ENCODE measurements at regions not wholly inside any gene's neighbourhood (a gene's known extent, or its start where the extent isn't known, plus 50 kb on each side); places are given as distances from the start of the nearest gene placed in this dataset.

- Histone ChIP-seq H3K27ac (ENCODE audit: low read length) (no peak overlapping the region), H3K36me3 (ENCODE audit: control insufficient read depth in 2 of 2, extremely low read depth in 1 of 2, insufficient read depth in 1 of 2, low read length in 1 of 2) (no peaks in the 10 kb centered on the region), H3K4me3 (ENCODE audit: control insufficient read depth in 1 of 2, extremely low read depth in 1 of 2, low read length in 1 of 2) (no peak overlapping the region), H3K4me1 (ENCODE audit: control insufficient read depth in 1 of 2, extremely low read depth in 1 of 2, insufficient read depth in 2 of 2, low read length in 2 of 2) (no peaks in the 10 kb centered on the region), H3K27me3 (replicated peaks in 1 of 2; ENCODE audit: control insufficient read depth in 2 of 2, extremely low read depth in 1 of 2, insufficient read depth in 2 of 2, low read length in 1 of 2) (no peaks in the 10 kb centered on the region), H3K9me3 (peaks cover 2% of the 10 kb centered on the region)
- ChIA-PET POLR2A (no interaction called here), CTCF (no interaction called here)
- no CpG with 5 or more reads among the region's 2 CpGs for WGBS (ENCODE audit: insufficient coverage)
- H3K9me3 Mint-ChIP-seq: peaks cover 0 to 5% (median 0%) of the 10 kb centered on the region in 3 donors
- H3K27ac Mint-ChIP-seq: no peak overlapping the region
- no peak overlapping the region for H3K4me3 Mint-ChIP-seq
- ATAC-seq (replicated peaks in 1 of 4): no peak
- DNase-seq: no peak
- H3K27me3 Mint-ChIP-seq: no peaks in the 10 kb centered on the region
- no peaks in the 10 kb centered on the region for H3K36me3 Mint-ChIP-seq
- no peaks in the 10 kb centered on the region for H3K4me1 Mint-ChIP-seq
Observed at GRCh38 chr12:61009192-61009591, 1251.0 kb upstream of the USP15 start.

GRCh38 chr12:61011767-61012423 lies 1248.3 kb upstream of the USP15 start:
- no peak overlapping the region for H3K27ac ChIP-seq (ENCODE audit: low read length)
- DNase-seq: no peak
- peaks cover 2 to 6% (median 5%) of the 10 kb centered on the region in 3 donors for H3K9me3 Mint-ChIP-seq
- no peaks in the 10 kb centered on the region for H3K4me1 Mint-ChIP-seq
- H3K36me3 ChIP-seq (ENCODE audit: control insufficient read depth in 2 of 2, extremely low read depth in 1 of 2, insufficient read depth in 1 of 2, low read length in 1 of 2): no peaks in the 10 kb centered on the region
- peaks cover 2% of the 10 kb centered on the region for H3K9me3 ChIP-seq
- POLR2A ChIA-PET: no interaction called here
- H3K4me3 Mint-ChIP-seq: no peak overlapping the region
- ATAC-seq (replicated peaks in 1 of 4): no peak
- no peaks in the 10 kb centered on the region for H3K27me3 ChIP-seq (replicated peaks in 1 of 2; ENCODE audit: control insufficient read depth in 2 of 2, extremely low read depth in 1 of 2, insufficient read depth in 2 of 2, low read length in 1 of 2)
- WGBS (ENCODE audit: insufficient coverage): no CpG with 5 or more reads among the region's 2 CpGs
- H3K4me3 ChIP-seq (ENCODE audit: control insufficient read depth in 1 of 2, extremely low read depth in 1 of 2, low read length in 1 of 2): no peak overlapping the region
- CTCF ChIA-PET: no interaction called here
- H3K36me3 Mint-ChIP-seq: no peaks in the 10 kb centered on the region
- no peaks in the 10 kb centered on the region for H3K27me3 Mint-ChIP-seq
- H3K4me1 ChIP-seq (ENCODE audit: control insufficient read depth in 1 of 2, extremely low read depth in 1 of 2, insufficient read depth in 2 of 2, low read length in 2 of 2): no peaks in the 10 kb centered on the region
- no peak overlapping the region for H3K27ac Mint-ChIP-seq

GRCh38 chr12:61018571-61018970 lies 1241.6 kb upstream of the USP15 start:
- no peak for DNase-seq
- H3K4me3 Mint-ChIP-seq: no peak overlapping the region
- Histone ChIP-seq H3K36me3 (ENCODE audit: control insufficient read depth in 2 of 2, extremely low read depth in 1 of 2, insufficient read depth in 1 of 2, low read length in 1 of 2) (no peaks in the 10 kb centered on the region), H3K27ac (ENCODE audit: low read length) (no peak overlapping the region), H3K9me3 (peaks cover 2% of the 10 kb centered on the region), H3K27me3 (replicated peaks in 1 of 2; ENCODE audit: control insufficient read depth in 2 of 2, extremely low read depth in 1 of 2, insufficient read depth in 2 of 2, low read length in 1 of 2) (no peaks in the 10 kb centered on the region), H3K4me3 (ENCODE audit: control insufficient read depth in 1 of 2, extremely low read depth in 1 of 2, low read length in 1 of 2) (no peak overlapping the region), H3K4me1 (ENCODE audit: control insufficient read depth in 1 of 2, extremely low read depth in 1 of 2, insufficient read depth in 2 of 2, low read length in 2 of 2) (no peaks in the 10 kb centered on the region)
- no peaks in the 10 kb centered on the region for H3K4me1 Mint-ChIP-seq
- H3K27ac Mint-ChIP-seq: no peak overlapping the region
- ChIA-PET CTCF (no interaction called here), POLR2A (interaction anchor here in 1 of 2 donors (0.7 kb wide), 1 partner anchor 30 kb away, joined by 4 read pairs; no protein-coding TSS in a partner anchor)
- no peaks in the 10 kb centered on the region for H3K36me3 Mint-ChIP-seq
- ATAC-seq (replicated peaks in 1 of 4): no peak
- H3K27me3 Mint-ChIP-seq: no peaks in the 10 kb centered on the region
- H3K9me3 Mint-ChIP-seq: peaks cover 11 to 32% (median 23%) of the 10 kb centered on the region in 3 donors

- Histone ChIP-seq H3K36me3 (ENCODE audit: control insufficient read depth in 2 of 2, extremely low read depth in 1 of 2, insufficient read depth in 1 of 2, low read length in 1 of 2) (no peaks in the 10 kb centered on the region), H3K27ac (ENCODE audit: low read length) (no peak overlapping the region), H3K27me3 (replicated peaks in 1 of 2; ENCODE audit: control insufficient read depth in 2 of 2, extremely low read depth in 1 of 2, insufficient read depth in 2 of 2, low read length in 1 of 2) (no peaks in the 10 kb centered on the region), H3K4me1 (ENCODE audit: control insufficient read depth in 1 of 2, extremely low read depth in 1 of 2, insufficient read depth in 2 of 2, low read length in 2 of 2) (no peaks in the 10 kb centered on the region), H3K9me3 (peaks cover 2% of the 10 kb centered on the region), H3K4me3 (ENCODE audit: control insufficient read depth in 1 of 2, extremely low read depth in 1 of 2, low read length in 1 of 2) (no peak overlapping the region)
- no peak for DNase-seq
- ChIA-PET CTCF (no interaction called here), POLR2A (no interaction called here)
- H3K27me3 Mint-ChIP-seq: no peaks in the 10 kb centered on the region
- H3K27ac Mint-ChIP-seq: no peak overlapping the region
- no peaks in the 10 kb centered on the region for H3K36me3 Mint-ChIP-seq
- no peaks in the 10 kb centered on the region for H3K4me1 Mint-ChIP-seq
- no peak overlapping the region for H3K4me3 Mint-ChIP-seq
- ATAC-seq (replicated peaks in 1 of 4): no peak
- H3K9me3 Mint-ChIP-seq: peaks cover 15 to 40% (median 17%) of the 10 kb centered on the region in 3 donors
- 93% methylated on average over 3 of the region's 15 CpGs for WGBS (ENCODE audit: insufficient coverage)
Observed at GRCh38 chr12:61023231-61023630, 1237.0 kb upstream of the USP15 start.

- Histone ChIP-seq H3K36me3 (ENCODE audit: control insufficient read depth in 2 of 2, extremely low read depth in 1 of 2, insufficient read depth in 1 of 2, low read length in 1 of 2) (no peaks in the 10 kb centered on the region), H3K9me3 (no peaks in the 10 kb centered on the region), H3K27me3 (replicated peaks in 1 of 2; ENCODE audit: control insufficient read depth in 2 of 2, extremely low read depth in 1 of 2, insufficient read depth in 2 of 2, low read length in 1 of 2) (no peaks in the 10 kb centered on the region), H3K27ac (ENCODE audit: low read length) (no peak overlapping the region), H3K4me1 (ENCODE audit: control insufficient read depth in 1 of 2, extremely low read depth in 1 of 2, insufficient read depth in 2 of 2, low read length in 2 of 2) (no peaks in the 10 kb centered on the region), H3K4me3 (ENCODE audit: control insufficient read depth in 1 of 2, extremely low read depth in 1 of 2, low read length in 1 of 2) (no peak overlapping the region)
- Mint-ChIP-seq H3K27me3 (no peaks in the 10 kb centered on the region), H3K27ac (no peak overlapping the region), H3K9me3 (peaks cover 0 to 33% (median 14%) of the 10 kb centered on the region in 3 donors), H3K4me1 (no peaks in the 10 kb centered on the region), H3K36me3 (no peaks in the 10 kb centered on the region), H3K4me3 (no peak overlapping the region)
- WGBS (ENCODE audit: insufficient coverage): no CpG with 5 or more reads among the region's 1 CpG
- no peak for DNase-seq
- ATAC-seq (replicated peaks in 1 of 4): no peak
- CTCF ChIA-PET: no interaction called here
- POLR2A ChIA-PET: no interaction called here
Observed at GRCh38 chr12:61029516-61029915, 1230.7 kb upstream of the USP15 start.

- no CpG with 5 or more reads among the region's 1 CpG for WGBS (ENCODE audit: insufficient coverage)
- H3K27me3 ChIP-seq (replicated peaks in 1 of 2; ENCODE audit: control insufficient read depth in 2 of 2, extremely low read depth in 1 of 2, insufficient read depth in 2 of 2, low read length in 1 of 2): no peaks in the 10 kb centered on the region
- Mint-ChIP-seq H3K36me3 (no peaks in the 10 kb centered on the region), H3K27me3 (no peaks in the 10 kb centered on the region), H3K4me1 (no peaks in the 10 kb centered on the region), H3K9me3 (peaks cover 0 to 7% (median 4%) of the 10 kb centered on the region in 3 donors), H3K4me3 (no peak overlapping the region), H3K27ac (no peak overlapping the region)
- ATAC-seq (replicated peaks in 1 of 4) (no peak), DNase-seq (no peak)
- POLR2A ChIA-PET: no interaction called here
- no peak overlapping the region for H3K27ac ChIP-seq (ENCODE audit: low read length)
- H3K9me3 ChIP-seq: no peaks in the 10 kb centered on the region
- CTCF ChIA-PET: no interaction called here
- H3K36me3 ChIP-seq (ENCODE audit: control insufficient read depth in 2 of 2, extremely low read depth in 1 of 2, insufficient read depth in 1 of 2, low read length in 1 of 2): no peaks in the 10 kb centered on the region
- H3K4me3 ChIP-seq (ENCODE audit: control insufficient read depth in 1 of 2, extremely low read depth in 1 of 2, low read length in 1 of 2): no peak overlapping the region
- no peaks in the 10 kb centered on the region for H3K4me1 ChIP-seq (ENCODE audit: control insufficient read depth in 1 of 2, extremely low read depth in 1 of 2, insufficient read depth in 2 of 2, low read length in 2 of 2)
Observed at GRCh38 chr12:61037792-61038191, 1222.4 kb upstream of the USP15 start.

GRCh38 chr12:61043838-61044237 lies 1216.4 kb upstream of the USP15 start:
- Mint-ChIP-seq H3K27ac (no peak overlapping the region), H3K4me3 (no peak overlapping the region), H3K4me1 (no peaks in the 10 kb centered on the region), H3K9me3 (peaks cover 2 to 13% (median 8%) of the 10 kb centered on the region in 3 donors), H3K36me3 (no peaks in the 10 kb centered on the region), H3K27me3 (no peaks in the 10 kb centered on the region)
- WGBS (ENCODE audit: insufficient coverage): 20% methylated on average over 1 of the region's 3 CpGs
- H3K9me3 ChIP-seq: no peaks in the 10 kb centered on the region
- H3K27me3 ChIP-seq (replicated peaks in 1 of 2; ENCODE audit: control insufficient read depth in 2 of 2, extremely low read depth in 1 of 2, insufficient read depth in 2 of 2, low read length in 1 of 2): no peaks in the 10 kb centered on the region
- no peak overlapping the region for H3K4me3 ChIP-seq (ENCODE audit: control insufficient read depth in 1 of 2, extremely low read depth in 1 of 2, low read length in 1 of 2)
- POLR2A ChIA-PET: no interaction called here
- H3K4me1 ChIP-seq (ENCODE audit: control insufficient read depth in 1 of 2, extremely low read depth in 1 of 2, insufficient read depth in 2 of 2, low read length in 2 of 2): no peaks in the 10 kb centered on the region
- CTCF ChIA-PET: no interaction called here
- DNase-seq: no peak
- no peak overlapping the region for H3K27ac ChIP-seq (ENCODE audit: low read length)
- no peaks in the 10 kb centered on the region for H3K36me3 ChIP-seq (ENCODE audit: control insufficient read depth in 2 of 2, extremely low read depth in 1 of 2, insufficient read depth in 1 of 2, low read length in 1 of 2)
- ATAC-seq (replicated peaks in 1 of 4): no peak

Data from T-cell (primary cell).